GM19324 (cell line): ENCODE measurements at regions not wholly inside any gene's neighbourhood (a gene's known extent, or its start where the extent isn't known, plus 50 kb on each side); places are given as distances from the start of the nearest gene placed in this dataset.
A peak's percentile ranks its signal among the peaks of the same experiment; 100 is the strongest.
"Not testable (repeated sequence)": the region's sequence is repeated elsewhere in the genome, so short reads cannot be mapped to it uniquely, and the experiment has no call there.

Experiments used
- ATAC-seq: cut with Tn5 transposase; IDR thresholded peaks from one replicate; pipeline ENCODE4 v1.9.1; 2021; ENCODE audit warnings: mild to moderate bottlenecking, moderate library complexity; ENCODE audit not compliant: unreplicated experiment, low FRiP score

DNA sequence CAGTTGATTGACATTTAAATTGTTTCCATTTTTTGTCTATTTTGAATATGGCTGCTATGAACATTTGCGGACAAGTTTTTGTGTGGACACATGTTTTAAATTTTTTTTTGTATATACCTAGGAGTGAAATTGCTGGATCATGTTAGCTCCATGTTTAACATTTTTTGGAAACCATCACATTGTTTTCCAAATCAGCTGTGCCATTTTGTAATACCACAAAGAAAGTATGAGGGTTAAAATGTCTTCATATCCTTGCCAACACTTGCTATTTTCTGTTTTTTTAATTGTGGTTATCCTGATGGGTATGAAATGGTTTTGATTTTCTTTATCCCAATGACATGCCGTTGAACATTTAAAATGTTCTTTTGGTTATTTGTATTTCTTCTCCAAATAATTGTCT lies 52.1 kb downstream of the CARTPT start:
- ATAC-seq: no peak

DNA sequence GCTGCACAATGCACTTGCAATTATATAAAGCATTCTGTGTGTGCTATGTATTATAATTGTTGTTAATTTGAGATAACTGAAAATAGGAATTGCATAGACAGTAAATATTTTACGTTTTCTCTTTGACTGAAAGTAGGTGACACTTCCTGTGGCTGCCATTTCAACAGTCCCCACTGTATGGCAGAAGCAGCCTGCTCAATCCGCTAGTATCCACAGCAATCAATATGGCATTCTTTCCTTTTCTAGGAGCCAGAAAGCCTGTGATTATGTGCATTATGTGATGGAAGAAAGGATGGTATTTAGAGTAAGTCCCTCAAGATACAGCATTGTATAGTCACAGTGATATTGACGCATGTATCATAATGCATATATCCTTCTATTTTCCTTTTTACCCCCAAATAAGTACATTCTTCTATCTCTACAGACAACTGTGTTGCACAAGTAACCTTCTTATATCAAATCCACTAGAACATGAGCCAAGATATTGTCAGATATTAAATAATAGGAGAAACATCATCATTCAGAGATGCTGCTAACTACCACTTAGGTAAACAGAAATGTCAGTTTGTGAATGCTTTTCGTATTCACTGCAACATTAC lies 59.7 kb downstream of the CARTPT start:
- no peak for ATAC-seq

DNA sequence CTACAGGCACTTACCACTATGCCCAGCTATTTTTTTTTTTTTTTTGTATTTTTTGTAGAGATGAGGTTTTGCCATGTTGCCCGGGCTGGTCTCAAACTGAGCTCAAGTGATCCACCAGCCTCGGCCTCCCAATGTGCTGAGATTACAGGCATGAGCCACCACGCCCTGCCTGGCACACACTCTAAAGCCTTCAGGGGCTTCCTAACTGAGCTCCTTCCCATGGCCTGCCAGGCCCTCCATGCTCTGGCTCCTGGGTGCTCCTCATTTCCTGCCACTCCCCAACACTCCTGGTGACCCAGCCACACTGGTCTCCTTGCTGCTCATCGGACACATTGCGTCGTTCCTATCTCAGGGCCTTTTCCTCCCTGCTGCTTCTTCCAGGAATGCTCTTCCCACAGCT lies 61.5 kb downstream of the CARTPT start:
- ATAC-seq: no peak

DNA sequence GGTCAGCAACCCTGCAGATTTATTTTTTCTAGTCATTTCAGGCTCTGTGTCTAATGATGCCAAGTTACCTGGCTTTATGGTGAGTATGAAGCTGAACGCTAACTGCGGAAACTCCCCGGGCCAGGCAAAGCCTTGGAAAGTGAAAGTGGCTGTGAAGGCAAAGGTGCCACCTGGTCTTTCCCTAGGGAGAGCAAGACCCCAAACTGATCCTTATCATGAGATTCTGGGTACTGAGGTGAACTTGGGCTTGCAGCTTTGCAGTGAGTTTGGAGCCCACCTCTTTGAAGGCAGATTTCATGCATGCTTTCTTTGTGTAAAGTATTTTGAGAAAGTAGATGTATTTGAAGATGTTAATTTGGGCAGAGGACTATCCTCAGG lies 63.3 kb downstream of the CARTPT start:
- peak; percentile 45 for ATAC-seq

DNA sequence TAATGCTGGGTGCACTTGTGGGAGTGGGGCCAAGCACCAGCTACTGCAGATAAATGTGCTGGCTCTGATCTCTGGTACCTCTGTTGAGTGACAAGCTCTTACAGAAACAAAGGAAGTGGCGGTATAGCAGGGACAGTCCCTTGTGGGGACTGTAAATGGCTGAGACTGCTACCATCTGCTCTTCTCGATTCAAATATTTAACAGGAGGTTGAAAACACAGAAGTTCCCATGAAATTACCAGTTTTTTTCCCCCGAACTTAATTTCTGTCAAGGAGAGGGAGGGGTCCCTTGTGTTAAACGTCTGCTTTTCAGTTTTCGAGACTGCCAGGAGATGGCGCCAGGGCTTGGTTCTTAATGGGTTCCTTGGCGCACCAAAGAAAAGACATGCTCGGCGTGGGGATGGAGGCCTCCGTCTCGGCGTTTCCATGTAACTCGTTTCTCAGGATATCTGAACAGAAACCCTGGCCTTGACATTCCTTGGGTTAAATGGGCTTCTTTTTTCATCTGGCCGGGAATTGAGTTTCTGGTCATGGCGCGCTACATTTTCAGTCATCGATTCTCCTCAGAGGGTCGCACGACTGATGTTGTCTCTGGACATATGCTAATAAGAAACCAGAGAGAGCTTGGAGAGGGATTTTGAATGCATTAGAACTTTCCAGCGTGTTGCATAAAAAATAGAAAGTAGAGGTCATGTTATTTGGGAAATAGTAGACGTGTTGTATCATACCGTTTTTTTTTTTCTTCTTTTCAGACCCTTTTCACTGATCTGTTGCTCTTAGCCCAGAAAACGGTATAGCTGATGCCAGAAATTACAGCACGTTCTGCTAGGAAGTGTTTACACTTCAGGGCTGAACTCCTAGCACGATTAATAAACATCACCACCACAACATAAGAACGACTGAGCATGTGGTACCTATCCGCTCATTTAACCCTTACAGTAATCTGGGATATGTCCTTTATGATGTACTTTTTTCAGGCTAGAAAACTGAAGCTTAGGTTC lies 64.0 kb downstream of the CARTPT start:
- peak; percentile 83 for ATAC-seq

DNA sequence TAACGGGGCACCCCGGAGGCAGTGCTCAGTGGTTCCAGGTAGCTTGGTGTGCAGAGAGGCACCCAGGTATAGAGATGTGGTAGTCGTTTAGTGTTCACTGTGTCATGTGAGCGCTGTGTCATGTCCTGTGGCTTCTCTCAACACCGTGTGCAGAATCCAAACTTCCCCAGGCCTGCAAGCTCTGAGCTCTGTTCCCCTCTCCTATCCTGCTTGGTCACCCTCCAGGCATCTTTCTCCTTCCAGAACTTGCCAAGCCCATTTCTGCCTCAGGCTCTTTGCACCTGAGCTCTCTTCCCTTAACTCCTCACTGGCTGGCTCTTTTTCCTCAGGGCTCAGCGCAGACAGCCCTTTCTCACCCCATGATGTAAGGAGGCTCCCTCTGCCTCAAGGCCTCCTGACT lies 64.8 kb downstream of the CARTPT start:
- ATAC-seq: no peak

DNA sequence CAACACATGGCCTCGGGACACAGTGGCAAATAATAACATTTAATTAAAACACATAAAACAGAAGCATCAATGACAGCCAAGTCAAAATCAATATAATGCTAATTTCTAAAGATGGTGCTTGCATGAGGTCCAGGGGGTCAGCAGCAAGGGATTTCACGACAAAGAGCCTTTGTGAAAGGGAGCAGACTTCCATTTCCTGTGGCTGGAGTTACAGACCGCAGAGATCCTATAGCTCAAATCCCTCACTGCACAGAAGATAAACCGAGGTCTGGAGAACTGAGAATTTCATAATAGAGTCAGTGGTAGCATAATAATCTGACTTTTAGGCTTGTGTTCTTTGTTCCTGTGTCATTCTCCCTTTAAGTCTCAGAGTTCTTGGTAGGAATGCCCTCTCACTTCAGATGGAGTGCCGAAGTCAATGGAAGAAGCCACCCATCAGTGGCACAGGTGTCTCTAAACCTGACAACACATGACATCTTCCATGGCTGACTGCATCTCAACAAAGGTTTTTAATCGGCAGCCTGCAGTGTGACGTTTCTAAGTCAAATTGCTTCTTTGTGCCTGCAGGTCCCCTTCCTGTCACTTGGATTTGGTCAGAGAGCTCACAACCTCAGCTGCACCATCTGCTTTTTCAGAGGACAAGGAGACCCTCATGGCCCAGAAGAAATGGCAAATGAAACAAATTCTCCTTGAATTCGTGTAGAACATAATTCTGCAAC lies 67.4 kb downstream of the CARTPT start:
- no peak for ATAC-seq

DNA sequence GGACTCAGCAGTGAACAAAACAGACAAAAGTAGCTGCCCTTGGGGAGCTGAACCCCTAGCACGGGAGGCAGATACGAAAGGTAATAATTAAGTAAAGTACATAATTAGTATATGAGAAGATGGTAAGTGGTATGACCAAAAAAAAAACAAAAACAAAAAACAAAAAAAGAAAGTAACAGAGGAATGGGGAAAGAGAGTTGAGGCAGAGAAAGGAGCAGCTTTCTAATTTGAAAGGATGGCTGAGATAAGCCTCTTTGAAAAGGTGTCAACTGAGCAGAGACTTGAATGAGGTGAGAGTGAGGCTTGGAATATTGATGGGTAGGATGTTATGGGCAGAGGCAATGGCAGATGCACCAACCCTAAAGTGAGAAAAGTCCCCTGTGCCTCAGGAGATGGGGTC lies 69.7 kb downstream of the CARTPT start:
- no peak for ATAC-seq

DNA sequence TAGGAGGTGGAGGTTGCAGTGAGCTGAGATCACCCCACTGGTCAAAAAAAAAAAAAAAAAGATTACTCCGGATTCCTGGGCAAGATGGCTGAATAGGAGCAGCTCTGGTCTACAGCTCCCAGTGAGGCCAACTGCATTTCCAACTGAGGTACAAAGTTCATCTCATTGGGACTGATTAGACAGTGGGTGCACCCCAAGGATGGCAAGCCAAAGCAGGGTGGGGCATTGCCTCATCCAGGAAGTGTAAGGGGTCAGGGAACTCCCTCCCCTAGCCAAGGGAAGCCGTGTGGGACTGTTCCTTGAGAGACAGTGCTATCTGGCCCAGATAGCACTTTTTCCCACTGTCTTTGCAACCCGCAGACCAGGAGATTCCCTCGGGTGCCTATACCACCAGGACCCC lies 70.7 kb downstream of the CARTPT start:
- no peak for ATAC-seq

DNA sequence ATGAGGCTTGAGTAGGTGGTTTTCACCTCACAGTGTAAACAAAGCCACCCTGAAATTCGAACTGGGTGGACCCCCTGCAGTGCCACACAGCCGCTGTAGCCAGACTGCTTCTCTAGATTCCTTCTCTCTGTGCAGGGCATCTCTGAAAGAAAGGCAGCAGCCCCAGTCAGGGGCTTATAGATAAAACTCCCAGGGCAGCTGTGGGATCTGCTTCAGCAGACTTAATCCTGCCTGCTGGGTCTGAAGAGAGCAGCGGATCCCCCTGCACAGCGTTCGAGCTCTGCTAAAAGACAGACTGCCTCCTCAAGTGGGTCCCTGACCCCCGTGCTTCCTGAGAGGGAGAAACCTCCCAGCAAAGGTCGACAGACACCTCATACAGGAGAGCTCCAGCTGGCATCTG lies 71.4 kb downstream of the CARTPT start:
- no peak for ATAC-seq

DNA sequence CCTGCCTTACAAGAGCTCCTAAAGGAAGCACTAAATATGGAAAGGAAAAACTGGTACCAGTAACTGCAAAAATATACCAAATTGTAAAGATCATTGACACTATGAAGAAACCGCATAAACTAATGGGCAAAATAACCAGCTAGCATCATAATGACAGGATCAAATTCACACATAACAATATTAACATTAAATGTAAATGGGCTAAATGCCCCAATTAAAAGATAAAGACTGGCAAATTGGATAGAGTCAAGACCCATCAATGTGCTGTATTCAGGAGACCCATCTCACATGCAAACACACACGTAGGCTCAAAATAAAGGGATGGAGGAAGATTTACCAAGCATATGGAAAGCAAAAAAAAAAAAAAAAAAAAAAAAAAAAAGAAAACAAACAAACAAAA lies 73.0 kb downstream of the CARTPT start:
- ATAC-seq: not testable (repeated sequence)

DNA sequence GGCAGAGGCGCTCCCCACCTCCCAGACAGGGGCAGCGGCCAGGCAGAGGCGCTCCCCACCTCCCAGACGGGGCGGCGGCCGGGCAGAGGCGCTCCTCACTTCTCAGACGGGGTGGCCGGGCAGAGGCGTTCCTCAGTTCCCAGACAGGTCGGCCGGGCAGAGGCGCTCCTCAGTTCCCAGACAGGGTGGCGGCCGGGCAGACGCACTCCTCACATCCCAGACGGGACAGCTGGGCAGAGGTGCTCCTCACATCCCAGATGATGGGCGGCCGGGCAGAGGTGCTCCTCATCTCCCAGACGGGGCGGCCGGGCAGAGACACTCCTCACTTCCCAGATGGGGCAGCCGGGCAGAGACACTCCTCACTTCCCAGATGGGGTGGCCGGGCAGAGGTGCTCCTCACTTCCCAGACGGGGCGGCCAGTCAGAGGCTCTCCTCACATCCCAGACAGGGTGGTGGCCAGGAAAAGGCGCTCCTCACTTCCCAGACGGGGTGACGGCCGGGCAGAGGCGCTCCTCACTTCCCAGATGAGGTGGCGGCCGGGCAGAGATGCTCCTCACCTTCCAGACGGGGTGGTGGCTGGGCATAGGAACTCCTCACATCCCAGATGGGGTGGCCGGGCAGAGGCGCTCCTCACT lies 75.1 kb downstream of the CARTPT start:
- no peak for ATAC-seq

DNA sequence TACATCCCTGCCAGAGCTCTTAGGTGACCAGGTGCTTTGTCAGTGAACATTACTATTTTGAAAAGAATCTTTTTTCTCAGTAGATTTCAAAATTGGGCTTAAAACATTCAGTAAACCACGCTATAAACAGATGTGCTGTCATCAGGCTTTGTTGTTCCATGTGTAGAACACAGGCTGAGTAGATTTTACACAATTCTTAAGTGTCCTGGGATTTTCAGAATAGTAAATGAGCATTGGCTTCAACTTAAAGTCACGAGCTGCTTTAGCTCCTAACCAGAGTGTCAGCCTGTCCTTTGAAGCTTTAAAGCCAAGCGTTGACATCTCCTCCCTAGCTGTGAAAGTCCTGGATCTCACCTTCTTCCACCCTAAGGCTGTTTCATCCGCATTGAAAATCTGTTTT lies 83.6 kb downstream of the CARTPT start:
- no peak for ATAC-seq

DNA sequence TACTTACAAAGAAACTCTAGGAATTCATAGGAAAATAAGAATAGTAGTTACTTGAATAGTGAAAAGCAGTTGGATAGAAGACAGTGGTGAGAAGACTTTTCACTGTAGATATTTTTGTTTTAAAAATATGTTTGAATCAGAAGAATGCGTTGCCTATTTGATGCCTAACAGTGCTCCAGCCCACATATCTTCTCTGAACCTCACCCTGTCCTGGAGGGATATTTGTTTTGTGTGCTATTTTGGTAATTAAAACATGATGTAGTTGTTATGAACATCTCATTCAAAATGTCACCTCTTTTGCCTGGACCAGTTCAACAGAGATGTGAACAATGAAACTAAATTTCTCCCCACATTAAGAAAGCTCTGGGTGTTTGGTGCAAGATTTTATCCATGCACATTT lies 87.6 kb downstream of the CARTPT start:
- no peak for ATAC-seq

DNA sequence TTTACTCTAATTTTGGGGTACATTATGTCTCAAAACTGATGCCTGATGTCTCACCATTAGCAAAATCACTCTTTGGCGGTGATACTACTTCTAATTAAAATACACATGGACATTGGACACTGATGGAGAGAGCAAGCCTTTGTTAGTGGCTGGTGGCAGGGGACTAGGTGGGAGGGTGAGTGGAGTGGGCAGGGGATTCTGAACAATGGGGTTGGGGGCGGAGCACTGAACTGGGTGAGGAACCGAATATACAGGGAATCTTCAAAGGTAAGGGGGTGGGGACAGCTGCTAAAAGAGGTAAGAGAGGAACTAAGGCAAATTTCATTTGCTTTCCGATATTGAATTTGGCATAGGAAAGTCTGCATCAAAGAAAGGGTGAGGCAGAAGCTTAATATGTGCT lies 88.8 kb downstream of the CARTPT start:
- ATAC-seq: no peak

DNA sequence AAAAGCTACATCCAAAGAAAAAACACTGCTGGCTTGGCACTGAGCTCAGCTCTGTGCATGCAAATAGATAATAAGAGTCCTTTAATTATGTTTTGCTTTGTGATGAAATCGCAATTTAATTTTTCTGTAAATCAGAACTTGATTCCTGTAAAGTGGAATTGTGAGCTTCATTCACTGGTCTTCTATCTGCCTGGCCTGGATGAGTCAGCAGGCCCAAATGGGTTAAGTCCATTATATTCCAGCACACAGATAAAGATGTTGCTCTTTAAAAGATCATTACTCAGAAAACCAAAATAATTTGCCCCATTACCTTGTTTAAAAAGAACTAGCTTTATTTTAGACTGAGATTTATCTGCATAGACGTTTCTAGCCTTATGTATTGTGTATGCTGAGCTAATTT lies 90.4 kb downstream of the CARTPT start:
- ATAC-seq: no peak

DNA sequence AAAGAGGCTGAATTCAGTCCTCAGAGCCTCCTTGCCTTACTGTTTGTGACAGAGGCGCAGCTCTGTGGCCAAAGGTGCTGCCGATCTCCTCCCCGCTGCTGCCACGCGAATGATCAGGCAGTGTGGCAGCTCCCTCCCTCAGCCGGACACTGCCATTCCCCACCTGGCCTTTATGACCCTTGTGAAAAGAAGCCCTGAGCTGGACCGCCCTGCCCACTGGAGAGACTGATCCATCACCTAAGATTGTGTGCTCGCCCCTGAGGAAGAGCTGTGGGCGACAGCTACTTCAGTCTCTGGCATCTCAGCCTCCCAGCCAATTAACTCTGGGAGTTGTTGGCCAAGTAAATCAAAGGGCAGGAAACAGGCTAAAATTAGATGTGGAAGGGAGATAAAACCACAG lies 90.9 kb downstream of the CARTPT start:
- ATAC-seq: no peak

DNA sequence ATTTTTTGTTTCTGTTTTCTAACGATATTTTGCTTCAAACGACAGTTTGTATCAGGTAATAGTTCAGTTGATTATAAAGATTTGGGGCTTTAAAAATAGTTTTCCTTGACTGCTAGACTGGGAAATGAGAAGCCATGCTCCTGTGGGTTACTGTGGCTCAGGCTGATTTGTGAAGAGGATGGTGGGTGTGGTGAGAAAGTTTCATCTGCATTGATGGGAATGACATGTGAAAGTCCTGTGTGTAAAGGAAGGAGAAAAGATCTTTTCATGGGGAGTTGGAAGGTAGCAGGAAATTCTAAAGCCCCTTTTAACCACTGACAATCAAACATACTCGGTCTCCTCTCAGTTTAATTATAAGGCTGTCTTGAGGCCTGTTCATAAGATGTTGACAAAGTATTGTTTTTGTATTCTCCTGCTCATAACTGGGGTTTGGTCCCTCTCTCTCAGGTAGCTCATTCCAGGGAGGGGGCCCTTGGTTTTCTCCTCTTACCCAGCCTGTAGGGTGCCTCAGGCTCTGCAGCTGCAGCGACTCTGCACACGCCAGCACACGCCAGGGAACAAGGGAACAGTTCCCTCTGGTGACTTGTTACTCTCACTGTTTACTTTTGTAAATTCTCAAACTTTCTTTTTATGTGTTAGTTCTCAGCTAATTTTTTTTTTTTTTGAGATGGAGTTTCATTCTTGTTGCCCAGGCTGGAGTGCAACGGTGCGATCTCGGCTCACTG lies 91.6 kb downstream of the CARTPT start:
- ATAC-seq: no peak

DNA sequence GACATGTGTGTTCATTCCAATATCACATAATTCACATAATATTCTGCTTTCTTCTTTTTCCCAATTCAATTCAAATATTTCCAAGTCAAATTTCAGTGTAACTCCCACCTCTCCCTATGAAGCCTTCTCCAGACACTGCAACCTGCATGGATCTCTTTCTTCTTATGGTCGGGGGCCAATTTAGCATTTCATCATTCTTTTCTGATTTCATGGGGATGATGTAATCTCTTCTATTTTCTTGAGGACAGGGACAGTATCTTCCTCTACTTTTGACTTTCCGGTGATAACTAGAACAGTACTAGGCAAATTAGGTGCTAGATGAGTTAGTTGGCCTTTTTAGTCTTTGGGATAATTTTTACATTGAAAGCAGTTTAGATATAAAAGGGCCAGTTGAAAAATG lies 92.7 kb downstream of the CARTPT start:
- no peak for ATAC-seq

DNA sequence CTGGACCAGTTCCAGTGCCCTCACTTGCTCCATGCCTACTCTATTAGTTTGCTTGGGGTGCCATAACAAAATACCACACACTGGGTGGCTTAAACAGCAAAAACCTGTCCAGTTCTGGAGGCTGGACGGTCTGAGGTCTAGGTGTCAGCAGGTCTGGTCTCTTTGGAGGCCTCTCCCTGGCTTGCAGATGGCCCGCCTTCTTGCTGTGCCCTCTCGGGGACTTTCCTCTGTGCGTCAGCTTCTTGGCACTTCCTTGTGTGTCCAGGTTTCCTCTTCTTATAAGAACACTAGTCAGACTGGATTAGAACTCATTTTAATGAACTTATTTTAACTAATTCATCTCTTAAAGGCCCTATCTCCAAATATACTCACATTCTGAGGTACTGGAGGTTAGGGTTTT lies 97.2 kb downstream of the CARTPT start:
- ATAC-seq: no peak
